GM23338 (cell line): ENCODE measurements at regions not wholly inside any gene's neighbourhood (a gene's known extent, or its start where the extent isn't known, plus 50 kb on each side); places are given as distances from the start of the nearest gene placed in this dataset.

ENCODE experiments used
- ATAC-seq: fragments of 200-7000 bp; cut with Tn5 transposase; 3 replicates; pipeline ENCODE4 v1.9.1; 2020
- DNase-seq: peaks from one replicate; pipeline ENCODE4 v3.0.0-alpha.2; 2015; ENCODE audit warnings: low spot score
- H2AFZ ChIP-seq: fragments of 200-600 bp; sonication (generic); 2 replicates; pipeline ENCODE4 v1.8.0; 2016; ENCODE audit warnings: antibody characterized with exemption, mild to moderate bottlenecking, moderate library complexity
- H3F3A ChIP-seq: fragments of 200-600 bp; sonication (generic); replicated peaks from 2 replicates; pipeline ENCODE4 v1.8.0; 2017; ENCODE audit warnings: antibody characterized with exemption, mixed run types, low read depth
- H3K27ac ChIP-seq: fragments of 200-600 bp; sonication (generic); 2 replicates; pipeline ENCODE4 v1.6.1; 2016; ENCODE audit warnings: low read depth
- H3K27me3 ChIP-seq: fragments of 200-600 bp; sonication (generic); 2 replicates; pipeline ENCODE4 v1.8.0; 2016; ENCODE audit warnings: mild to moderate bottlenecking, mixed run types, moderate library complexity; ENCODE audit not compliant: insufficient read depth
- H3K36me3 ChIP-seq: fragments of 200-600 bp; sonication (generic); 2 replicates; pipeline ENCODE4 v1.8.0; 2016; ENCODE audit warnings: mild to moderate bottlenecking; ENCODE audit not compliant: insufficient read depth
- H3K4me1 ChIP-seq: fragments of 200-600 bp; sonication (generic); 2 replicates; pipeline ENCODE4 v1.8.0; 2016; ENCODE audit warnings: mild to moderate bottlenecking, moderate library complexity; ENCODE audit not compliant: insufficient read depth
- H3K4me2 ChIP-seq: fragments of 200-600 bp; sonication (generic); 2 replicates; pipeline ENCODE4 v1.7.1; 2017; ENCODE audit warnings: mixed run types
- H3K4me3 ChIP-seq: fragments of 200-600 bp; sonication (generic); 2 replicates; pipeline ENCODE4 v1.6.1; 2016; ENCODE audit warnings: mixed run types
- H3K79me2 ChIP-seq: fragments of 200-600 bp; sonication (generic); replicated peaks from 2 replicates; pipeline ENCODE4 v1.8.0; 2017; ENCODE audit warnings: mild to moderate bottlenecking; ENCODE audit not compliant: insufficient read depth
- H3K9me2 ChIP-seq: fragments of 200-600 bp; sonication (generic); 2 replicates; pipeline ENCODE4 v1.8.0; 2017; ENCODE audit not compliant: insufficient read depth
- H4K20me1 ChIP-seq: fragments of 200-600 bp; sonication (generic); replicated peaks from 2 replicates; pipeline ENCODE4 v1.8.0; 2017; ENCODE audit warnings: mild to moderate bottlenecking; ENCODE audit not compliant: insufficient read depth
- H3K27ac Mint-ChIP-seq: 2 replicates; pipeline ENCODE4 v1.8.0; 2020; ENCODE audit warnings: inconsistent platforms, mild to moderate bottlenecking, moderate library complexity, mixed read lengths
- H3K27me3 Mint-ChIP-seq: 3 replicates; pipeline ENCODE4 v1.8.0; 2022; ENCODE audit warnings: low read depth, mild to moderate bottlenecking, moderate library complexity, mixed read lengths, inconsistent platforms; ENCODE audit not compliant: insufficient read depth, poor library complexity
- H3K36me3 Mint-ChIP-seq: 3 replicates; pipeline ENCODE4 v1.8.0; 2021; ENCODE audit warnings: low read depth, mild to moderate bottlenecking, inconsistent platforms, moderate library complexity, mixed read lengths
- H3K4me1 Mint-ChIP-seq: 3 replicates; pipeline ENCODE4 v1.8.0; 2020; ENCODE audit warnings: mild to moderate bottlenecking, inconsistent platforms, mixed read lengths
- H3K4me3 Mint-ChIP-seq: 3 replicates; pipeline ENCODE4 v1.8.0; 2021; ENCODE audit warnings: moderate library complexity, mild to moderate bottlenecking, inconsistent platforms, mixed read lengths
- H3K9me3 Mint-ChIP-seq: 3 replicates; pipeline ENCODE4 v1.8.0; 2020; ENCODE audit warnings: moderate library complexity, mild to moderate bottlenecking, inconsistent platforms, mixed read lengths
- CREB1 ChIP-seq: fragments of 250-450 bp; sonication (Bioruptor Pico); IDR thresholded peaks from 2 replicates; pipeline ENCODE4 v1.5.0; 2020; ENCODE audit warnings: low read depth, mild to moderate bottlenecking, moderate library complexity
- CTCF ChIP-seq, 2 experiments: fragments of 200-600 bp in 1 of 2; sonication (generic) in 1 of 2; conservative IDR thresholded peaks; 2 replicates each; pipeline versions ENCODE4 v1.5.1 to v1.6.1; 2016 to 2017; ENCODE audit warnings: antibody characterized with exemption in 2 of 2, low read depth in 2 of 2, mild to moderate bottlenecking in 2 of 2, moderate library complexity in 1 of 2
- ETS1 ChIP-seq: IDR thresholded peaks from 2 replicates; pipeline ENCODE4 v1.6.1; 2016; ENCODE audit warnings: antibody characterized with exemption
- EZH2 ChIP-seq: fragments of 200-600 bp; sonication (generic); IDR thresholded peaks from one replicate; pipeline ENCODE4 v1.8.0; 2017; ENCODE audit warnings: antibody characterized with exemption, mild to moderate bottlenecking, low read depth; ENCODE audit not compliant: unreplicated experiment
- JUNB ChIP-seq: IDR thresholded peaks from one replicate; pipeline ENCODE4 v1.6.1; 2016; ENCODE audit warnings: antibody characterized with exemption; ENCODE audit not compliant: unreplicated experiment
- NANOG ChIP-seq: IDR thresholded peaks from 2 replicates; pipeline ENCODE4 v1.6.1; 2016; ENCODE audit warnings: antibody characterized with exemption, borderline replicate concordance
- POLR2AphosphoS5 ChIP-seq: IDR thresholded peaks from 2 replicates; pipeline ENCODE4 v1.6.1; 2016; ENCODE audit warnings: antibody characterized with exemption, low read depth
- REST ChIP-seq: IDR thresholded peaks from one replicate; pipeline ENCODE4 v1.6.1; 2018; ENCODE audit warnings: antibody characterized with exemption; ENCODE audit not compliant: unreplicated experiment
- ZNF331 ChIP-seq: fragments of 250-450 bp; sonication (Bioruptor Pico); IDR thresholded peaks from 2 replicates; pipeline ENCODE4 v1.5.0; 2020; ENCODE audit warnings: low read depth, mild to moderate bottlenecking, moderate library complexity

GRCh38 chr1:95742591-95743089 lies 508.6 kb downstream of the RWDD3 start (continued):
- TF ChIP-seq CREB1 (CRISPR knock-in tag) (no peak), CTCF (conservative IDR thresholded peaks at IDR 0.05; ENCODE audit: low read depth in 2 of 2) (no peak), EZH2 (no peak)

GRCh38 chr1:95744731-95745130 lies 510.7 kb downstream of the RWDD3 start:
- ATAC-seq (no peak), DNase-seq (no peak)
- H3K27ac Mint-ChIP-seq = no peak overlapping the region
- Histone ChIP-seq H3K27ac (no peak overlapping the region), H4K20me1 (no peaks in the 10 kb centered on the region), H3K27me3 (no peaks in the 10 kb centered on the region), H2AFZ (no peak overlapping the region), H3K4me3 (no peak overlapping the region), H3K4me2 (no peak overlapping the region), H3K79me2 (no peaks in the 10 kb centered on the region), H3K4me1 (no peaks in the 10 kb centered on the region), H3K9me2 (peaks cover 6% of the 10 kb centered on the region; the same call in 1 of the 2 replicates), H3K36me3 (no peaks in the 10 kb centered on the region), H3F3A (no peaks in the 10 kb centered on the region)
- H3K4me3 Mint-ChIP-seq = no peak overlapping the region
- H3K27me3 Mint-ChIP-seq = peaks cover 2% of the 10 kb centered on the region
- H3K4me1 Mint-ChIP-seq = peaks cover 14% of the 10 kb centered on the region
- H3K9me3 Mint-ChIP-seq = no peaks in the 10 kb centered on the region; the same call in 2 of the 3 replicates
- no peaks in the 10 kb centered on the region for H3K36me3 Mint-ChIP-seq
- no peak for TF ChIP-seq ETS1
- no peak for TF ChIP-seq JUNB
- TF ChIP-seq NANOG = no peak
- no peak for TF ChIP-seq CTCF (conservative IDR thresholded peaks at IDR 0.05; ENCODE audit: low read depth in 2 of 2)
- TF ChIP-seq REST = no peak
- no peak for TF ChIP-seq ZNF331 (CRISPR knock-in tag)
- TF ChIP-seq POLR2AphosphoS5 = no peak
- TF ChIP-seq EZH2 = no peak
- no peak for TF ChIP-seq CREB1 (CRISPR knock-in tag)
